Body of pancreas (tissue), 4 donors: ENCODE measurements at regions not wholly inside any gene's neighbourhood (a gene's known extent, or its start where the extent isn't known, plus 50 kb on each side); places are given as distances from the start of the nearest gene placed in this dataset.

Source experiments
- ATAC-seq: fragments of 150-250 bp; one replicate; pipeline ENCODE4 v1.9.1; 2016
- DNase-seq, 4 donors: peaks; one replicate each; pipeline ENCODE4 v3.0.0-alpha.2; 2019
- H3K27ac ChIP-seq, 4 donors: fragments of 200-600 bp; sonication (generic); 1 replicate in 3 of 4; 2 replicates in 1 of 4; pipeline versions ENCODE4 v1.5.1 to v1.6.1; 2016 to 2019; ENCODE audit warnings: mild to moderate bottlenecking in 1 of 4, mixed read lengths in 1 of 4, moderate library complexity in 1 of 4
- H3K27me3 ChIP-seq, 2 donors: fragments of 200-600 bp; sonication (generic); one replicate each; pipeline ENCODE4 v1.6.0; 2016; ENCODE audit warnings: mild to moderate bottlenecking in 1 of 2
- H3K36me3 ChIP-seq, 2 donors: fragments of 200-600 bp; sonication (generic); replicated peaks in 1 of 2; 2 replicates each; pipeline ENCODE4 v1.5.1; 2016; ENCODE audit warnings: low read depth in 2 of 2; ENCODE audit not compliant: insufficient read depth in 1 of 2
- H3K4me1 ChIP-seq: fragments of 200-600 bp; sonication (generic); one replicate; pipeline ENCODE4 v1.6.0; 2016
- H3K4me3 ChIP-seq, 2 donors: fragments of 200-600 bp; sonication (generic); 1 replicate in 1 of 2; 2 replicates in 1 of 2; pipeline ENCODE4 v1.5.1; 2016 to 2019
- H3K9me3 ChIP-seq, 3 donors: fragments of 200-600 bp; sonication (generic); 1 replicate in 2 of 3; 2 replicates in 1 of 3; pipeline ENCODE4 v1.5.1; 2016
- CTCF ChIP-seq, 7 experiments: fragments of 450-650 bp in 4 of 7; fragments of 200-600 bp in 3 of 7; sonication (generic) in 3 of 7; IDR thresholded peaks; one replicate each; pipeline ENCODE4 v1.5.1; 2016 to 2019; ENCODE audit warnings: antibody characterized with exemption in 7 of 7
- POLR2A ChIP-seq, 3 donors: fragments of 450-650 bp; IDR thresholded peaks; one replicate each; pipeline ENCODE4 v1.6.1; 2016; ENCODE audit warnings: antibody characterized with exemption in 3 of 3, mild to moderate bottlenecking in 2 of 3
- WGBS, 2 donors: methylation state at CpG; one replicate each; pipeline ENCODE4 v1.1.5; 2017; 5-methylcytosine and 5-hydroxymethylcytosine counted together
- intact Hi-C: fragments of 100-400 bp; cut with DNase I; formaldehyde crosslinking; loops from one replicate; pipeline ENCODE4 v1.15.1; 2023

GRCh38 chr15:35299059-35299735 lies 214.1 kb upstream of the NANOGP8 start:
- TF ChIP-seq CTCF (IDR thresholded peaks at IDR 0.05) (no peak), POLR2A (IDR thresholded peaks at IDR 0.05) (no peak)
- 95 to 97% methylated on average over 29 to 33 of the region's 33 CpGs for WGBS, 2 donors
- Histone ChIP-seq H3K4me3 (no peak overlapping the region), H3K4me1 (no peaks in the 10 kb centered on the region), H3K9me3 (no peaks in the 10 kb centered on the region), H3K27me3 (no peaks in the 10 kb centered on the region), H3K27ac (no peak overlapping the region), H3K36me3 (no peaks in the 10 kb centered on the region)
- ATAC-seq (no peak), DNase-seq (no peak)
- intact Hi-C loops = no loop called here

GRCh38 chr15:35298509-35298908 lies 213.4 kb upstream of the NANOGP8 start:
- no peaks in the 10 kb centered on the region for H3K27me3 ChIP-seq
- H3K27ac ChIP-seq = no peak overlapping the region
- no peak overlapping the region for H3K4me3 ChIP-seq
- no peaks in the 10 kb centered on the region for H3K9me3 ChIP-seq
- WGBS, 2 donors = 95 to 98% methylated on average over 15 to 16 of the region's 16 CpGs
- DNase-seq (no peak), ATAC-seq (no peak)
- intact Hi-C loops = no loop called here
- no peaks in the 10 kb centered on the region for H3K36me3 ChIP-seq
- no peaks in the 10 kb centered on the region for H3K4me1 ChIP-seq
- no peak for TF ChIP-seq CTCF (IDR thresholded peaks at IDR 0.05)
- no peak for TF ChIP-seq POLR2A (IDR thresholded peaks at IDR 0.05)

GRCh38 chr15:35293353-35294130 lies 208.4 kb upstream of the NANOGP8 start:
- DNase-seq (no peak), ATAC-seq (no peak)
- no peaks in the 10 kb centered on the region for H3K9me3 ChIP-seq
- intact Hi-C loops = no loop called here
- TF ChIP-seq CTCF (IDR thresholded peaks at IDR 0.05) (no peak), POLR2A (IDR thresholded peaks at IDR 0.05) (no peak)
- H3K27me3 ChIP-seq = no peaks in the 10 kb centered on the region
- no peaks in the 10 kb centered on the region for H3K36me3 ChIP-seq
- no peaks in the 10 kb centered on the region for H3K4me1 ChIP-seq
- no peak overlapping the region for H3K27ac ChIP-seq
- WGBS, 2 donors = 72 to 76% methylated on average over 4 of the region's 4 CpGs
- H3K4me3 ChIP-seq = no peak overlapping the region

- 88 to 91% methylated on average over 5 of the region's 5 CpGs for WGBS, 2 donors
- TF ChIP-seq CTCF (IDR thresholded peaks at IDR 0.05) (no peak), POLR2A (IDR thresholded peaks at IDR 0.05) (no peak)
- no peaks in the 10 kb centered on the region for H3K36me3 ChIP-seq
- intact Hi-C loops = no loop called here
- ATAC-seq (no peak), DNase-seq (no peak)
- no peak overlapping the region for H3K4me3 ChIP-seq
- no peak overlapping the region for H3K27ac ChIP-seq
- no peaks in the 10 kb centered on the region for H3K9me3 ChIP-seq
- no peaks in the 10 kb centered on the region for H3K4me1 ChIP-seq
- H3K27me3 ChIP-seq = no peaks in the 10 kb centered on the region
Observed at GRCh38 chr15:35290301-35290721, 205.2 kb upstream of the NANOGP8 start.
